Fibroblast of pulmonary artery (primary cell): ENCODE measurements at regions not wholly inside any gene's neighbourhood (a gene's known extent, or its start where the extent isn't known, plus 50 kb on each side); places are given as distances from the start of the nearest gene placed in this dataset.

Source experiments
- DNase-seq: peaks from one replicate; pipeline ENCODE4 v3.0.0-alpha.2; 2010; ENCODE audit warnings: low read depth
- H3K4me3 ChIP-seq: replicated peaks from 2 replicates; pipeline ENCODE4 v1.5.1; 2011; ENCODE audit warnings: low read depth, mild to moderate bottlenecking, control low read depth, low read length, moderate library complexity
- TF ChIP-seq, protein P1 (sequence below): IDR thresholded peaks from 2 replicates; pipeline ENCODE4 v1.5.1; 2011; ENCODE audit warnings: mild to moderate bottlenecking, control low read depth, low read length, inconsistent platforms; ENCODE audit errors: missing control alignments

- TF ChIP-seq, protein P1, sequence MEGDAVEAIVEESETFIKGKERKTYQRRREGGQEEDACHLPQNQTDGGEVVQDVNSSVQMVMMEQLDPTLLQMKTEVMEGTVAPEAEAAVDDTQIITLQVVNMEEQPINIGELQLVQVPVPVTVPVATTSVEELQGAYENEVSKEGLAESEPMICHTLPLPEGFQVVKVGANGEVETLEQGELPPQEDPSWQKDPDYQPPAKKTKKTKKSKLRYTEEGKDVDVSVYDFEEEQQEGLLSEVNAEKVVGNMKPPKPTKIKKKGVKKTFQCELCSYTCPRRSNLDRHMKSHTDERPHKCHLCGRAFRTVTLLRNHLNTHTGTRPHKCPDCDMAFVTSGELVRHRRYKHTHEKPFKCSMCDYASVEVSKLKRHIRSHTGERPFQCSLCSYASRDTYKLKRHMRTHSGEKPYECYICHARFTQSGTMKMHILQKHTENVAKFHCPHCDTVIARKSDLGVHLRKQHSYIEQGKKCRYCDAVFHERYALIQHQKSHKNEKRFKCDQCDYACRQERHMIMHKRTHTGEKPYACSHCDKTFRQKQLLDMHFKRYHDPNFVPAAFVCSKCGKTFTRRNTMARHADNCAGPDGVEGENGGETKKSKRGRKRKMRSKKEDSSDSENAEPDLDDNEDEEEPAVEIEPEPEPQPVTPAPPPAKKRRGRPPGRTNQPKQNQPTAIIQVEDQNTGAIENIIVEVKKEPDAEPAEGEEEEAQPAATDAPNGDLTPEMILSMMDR: no peak
- DNase-seq: no peak
- H3K4me3 ChIP-seq: no peak overlapping the region
Observed at GRCh38 chr21:32100423-32100822, 178.4 kb downstream of the MIS18A start.

GRCh38 chr21:32099812-32100416 lies 178.9 kb downstream of the MIS18A start:
- no peak overlapping the region for H3K4me3 ChIP-seq
- DNase-seq: no peak
- TF ChIP-seq, protein P1: no peak

DNA sequence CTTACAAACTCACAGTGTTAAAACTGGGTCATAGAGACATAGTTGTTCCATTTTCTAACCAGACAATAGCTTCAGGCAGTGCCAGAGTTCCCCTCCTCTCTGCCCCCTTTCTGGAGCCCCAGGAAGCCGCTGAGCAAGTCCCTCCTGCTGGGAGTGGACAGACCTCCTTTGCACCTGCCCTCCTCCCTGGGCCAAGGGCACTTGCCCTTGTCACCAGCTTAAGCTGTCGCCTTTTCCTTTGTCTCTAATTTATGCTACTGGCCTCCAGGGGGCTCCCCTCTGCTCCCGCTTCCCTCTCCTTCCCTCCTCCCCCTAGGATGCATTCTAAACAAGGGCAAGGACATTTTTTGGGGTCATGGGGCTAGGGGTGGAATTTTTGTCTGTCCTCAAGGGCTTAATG lies 182.4 kb downstream of the MIS18A start:
- TF ChIP-seq, protein P1: peak; percentile 25
- DNase-seq: no peak
- H3K4me3 ChIP-seq: no peak overlapping the region

GRCh38 chr21:32094804-32095203 lies 184.0 kb downstream of the MIS18A start:
- H3K4me3 ChIP-seq: no peak overlapping the region
- TF ChIP-seq, protein P1: no peak
- peak; percentile 21 for DNase-seq

DNA sequence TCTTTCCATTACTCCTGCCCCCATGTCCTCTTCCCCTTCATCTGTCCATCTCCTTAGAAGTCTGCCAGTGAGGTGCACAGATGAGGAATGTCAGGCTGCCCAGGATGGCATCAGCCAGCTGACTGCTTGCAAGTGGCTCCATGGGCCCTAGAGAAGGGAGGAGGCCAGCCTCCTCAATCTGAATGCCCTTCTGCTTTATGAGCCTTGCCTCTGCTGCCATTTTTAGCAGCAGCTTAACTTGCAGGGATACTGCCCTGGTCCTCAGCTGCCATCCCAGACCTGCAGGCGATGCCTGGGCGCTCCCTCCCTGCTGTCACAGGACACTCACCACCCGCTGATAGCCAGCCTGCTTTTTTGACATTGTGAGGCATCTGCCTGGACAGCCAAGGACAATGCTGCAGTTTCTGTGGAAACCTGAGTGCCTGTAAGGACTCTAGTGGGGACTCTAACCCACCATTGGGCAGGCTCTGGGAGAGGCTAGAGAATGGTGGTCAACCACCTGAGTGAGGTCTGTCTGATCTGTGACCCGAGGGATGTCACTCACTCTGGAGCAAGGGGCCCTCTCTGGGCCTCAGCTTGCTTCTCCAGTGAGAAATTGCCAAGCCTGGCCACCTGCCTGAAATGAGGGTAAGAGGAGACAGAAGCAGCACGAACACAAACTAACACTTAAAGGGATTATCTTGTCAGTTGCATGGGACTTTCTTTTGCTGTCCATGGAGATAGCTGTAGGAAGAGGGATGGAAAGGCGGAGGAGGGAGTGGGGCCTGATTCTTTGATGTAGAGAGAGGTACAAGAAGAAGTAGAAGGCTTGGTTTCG lies 185.0 kb downstream of the MIS18A start:
- no peak for DNase-seq
- TF ChIP-seq, protein P1: no peak
- no peak overlapping the region for H3K4me3 ChIP-seq

DNA sequence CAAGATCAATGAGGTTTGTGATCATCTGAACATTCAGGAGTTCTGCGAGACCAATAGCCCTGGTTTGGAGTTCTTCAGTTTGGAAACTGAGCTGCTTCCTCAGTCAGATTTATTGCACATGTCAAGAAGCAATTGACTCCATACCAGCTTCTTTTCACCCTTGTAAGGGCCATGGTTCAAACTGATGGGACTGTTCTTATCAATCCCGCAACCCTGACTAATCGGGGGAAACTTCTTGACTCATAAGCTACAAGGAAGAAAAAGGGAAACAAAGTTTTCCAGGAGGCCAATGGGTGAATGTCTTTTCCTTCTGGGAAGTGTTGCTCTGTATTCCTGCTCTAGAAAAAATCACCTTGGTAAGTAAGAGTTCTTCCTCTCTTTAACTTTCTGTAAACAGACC lies 187.9 kb downstream of the MIS18A start:
- no peak overlapping the region for H3K4me3 ChIP-seq
- TF ChIP-seq, protein P1: no peak
- DNase-seq: no peak

DNA sequence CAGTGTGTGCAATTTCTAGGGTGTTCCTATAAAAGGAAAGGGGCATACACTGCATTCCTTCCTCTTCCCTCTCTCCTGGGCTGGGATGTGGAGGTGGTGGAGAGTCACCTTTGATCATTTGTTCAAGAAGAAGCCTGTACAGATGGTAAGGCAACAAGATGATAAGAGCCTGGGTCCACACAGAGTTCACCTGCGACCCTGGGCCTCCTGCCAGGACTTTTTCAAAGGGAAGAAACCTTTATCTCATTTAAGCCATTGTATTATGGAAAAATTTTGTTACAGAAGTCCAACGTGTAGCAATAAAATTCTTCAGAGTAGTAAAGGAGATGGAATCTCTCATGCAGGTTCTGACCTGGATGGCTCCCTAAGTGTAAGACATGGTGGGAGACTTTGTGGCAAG lies 189.1 kb downstream of the MIS18A start:
- H3K4me3 ChIP-seq: no peak overlapping the region
- TF ChIP-seq, protein P1: no peak
- DNase-seq: no peak
